Epithelial cell of proximal tubule (primary cell): ENCODE measurements at regions not wholly inside any gene's neighbourhood (a gene's known extent, or its start where the extent isn't known, plus 50 kb on each side); places are given as distances from the start of the nearest gene placed in this dataset.

Experiments
- DNase-seq: peaks from one replicate; pipeline ENCODE4 v3.0.0-alpha.2; 2011; ENCODE audit warnings: low read depth
- H3K4me3 ChIP-seq: 2 replicates; pipeline ENCODE4 v1.5.1; 2011; ENCODE audit warnings: low read depth, mild to moderate bottlenecking, low read length
- CTCF ChIP-seq: conservative IDR thresholded peaks from 2 replicates; pipeline ENCODE4 v1.5.1; 2012; ENCODE audit warnings: low read depth, mild to moderate bottlenecking, low read length

- DNase-seq, result no peak
- no peak for TF ChIP-seq CTCF
- H3K4me3 ChIP-seq, result no peak overlapping the region
These were observed 78.0 kb upstream of the TMEM33 start for GRCh38 chr4:41857226-41857641.

GRCh38 chr4:41856797-41857196 is 78.4 kb upstream of the TMEM33 start:
- no peak overlapping the region for H3K4me3 ChIP-seq
- no peak for DNase-seq
- TF ChIP-seq CTCF, result no peak

GRCh38 chr4:41853973-41854372 is 81.3 kb upstream of the TMEM33 start:
- no peak for DNase-seq
- peak; percentile 55 for TF ChIP-seq CTCF

GRCh38 chr4:41852229-41852628 is 83.0 kb upstream of the TMEM33 start:
- TF ChIP-seq CTCF, result no peak
- DNase-seq, result no peak
- H3K4me3 ChIP-seq, result no peak overlapping the region

More at GRCh38 chr4:41853973-41854372, 81.3 kb upstream of the TMEM33 start:
- H3K4me3 ChIP-seq, result no peak overlapping the region

- H3K4me3 ChIP-seq, result no peak overlapping the region
- DNase-seq, result no peak
- no peak for TF ChIP-seq CTCF
These were observed 83.6 kb upstream of the TMEM33 start for GRCh38 chr4:41851621-41852020.

GRCh38 chr4:41844327-41844726 is 90.9 kb upstream of the TMEM33 start:
- no peak for DNase-seq
- H3K4me3 ChIP-seq, result no peak overlapping the region
- TF ChIP-seq CTCF, result no peak

- no peak overlapping the region for H3K4me3 ChIP-seq
- TF ChIP-seq CTCF, result no peak
- no peak for DNase-seq
These were observed 91.7 kb upstream of the PHOX2B start for GRCh38 chr4:41839916-41840854.
